Lower lobe of right lung (tissue), 2 donors: ENCODE measurements at regions not wholly inside any gene's neighbourhood (a gene's known extent, or its start where the extent isn't known, plus 50 kb on each side); places are given as distances from the start of the nearest gene placed in this dataset.
A peak's percentile ranks its signal among the peaks of the same experiment; 100 is the strongest.

Experiments
- ATAC-seq, 2 donors: fragments of 200-7000 bp; cut with Tn5 transposase; one replicate each; pipeline ENCODE4 v1.9.1; 2020 to 2022; ENCODE audit warnings: mild to moderate bottlenecking in 2 of 2, moderate library complexity in 2 of 2
- DNase-seq: peaks from one replicate; pipeline ENCODE4 v3.0.0-alpha.2; 2020
- H3K27ac ChIP-seq: fragments of 200-600 bp; one replicate; pipeline ENCODE4 v1.8.0; 2022
- H3K27me3 ChIP-seq: fragments of 200-600 bp; one replicate; pipeline ENCODE4 v1.8.0; 2022; ENCODE audit warnings: low read depth
- H3K36me3 ChIP-seq: fragments of 200-600 bp; one replicate; pipeline ENCODE4 v1.8.0; 2022; ENCODE audit warnings: mild to moderate bottlenecking
- H3K4me1 ChIP-seq: fragments of 200-600 bp; one replicate; pipeline ENCODE4 v1.8.0; 2022
- H3K4me3 ChIP-seq: fragments of 200-600 bp; one replicate; pipeline ENCODE4 v1.8.0; 2022; ENCODE audit warnings: mild to moderate bottlenecking
- H3K9me3 ChIP-seq: fragments of 200-600 bp; one replicate; pipeline ENCODE4 v1.8.0; 2022
- CTCF ChIP-seq: fragments of 200-600 bp; IDR thresholded peaks from one replicate; pipeline ENCODE4 v1.8.0; 2022; ENCODE audit warnings: antibody characterized with exemption, mild to moderate bottlenecking
- intact Hi-C: fragments of 100-400 bp; cut with DNase I; formaldehyde crosslinking; loops from one replicate; pipeline ENCODE4 v1.11.0; 2022
- donor health status: DM: no; HTN: yes; CAD: no; lungs with severe emphysema.

GRCh38 chr5:39829441-39829840 lies 404.7 kb upstream of the DAB2 start:
- Histone ChIP-seq H3K4me3 (no peak overlapping the region), H3K36me3 (no peaks in the 10 kb centered on the region), H3K9me3 (no peaks in the 10 kb centered on the region), H3K27ac (no peak overlapping the region), H3K27me3 (no peaks in the 10 kb centered on the region), H3K4me1 (no peaks in the 10 kb centered on the region)
- ATAC-seq: no peak
- no peak for DNase-seq
- no peak for TF ChIP-seq CTCF
- intact Hi-C loops: no loop called here

GRCh38 chr5:39826051-39826450 lies 401.3 kb upstream of the DAB2 start:
- no peak for ATAC-seq
- no peak overlapping the region for H3K27ac ChIP-seq
- intact Hi-C loops: no loop called here

GRCh38 chr5:39825301-39825700 lies 400.5 kb upstream of the DAB2 start:
- no peak overlapping the region for H3K27ac ChIP-seq
- no peak overlapping the region for H3K4me3 ChIP-seq
- no peaks in the 10 kb centered on the region for H3K36me3 ChIP-seq
- no peaks in the 10 kb centered on the region for H3K4me1 ChIP-seq
- intact Hi-C loops: no loop called here
- no peak for TF ChIP-seq CTCF
- no peaks in the 10 kb centered on the region for H3K9me3 ChIP-seq
- no peak for DNase-seq
- no peaks in the 10 kb centered on the region for H3K27me3 ChIP-seq
- no peak for ATAC-seq

More at GRCh38 chr5:39826051-39826450, 401.3 kb upstream of the DAB2 start:
- H3K4me3 ChIP-seq: no peak overlapping the region
- no peak for TF ChIP-seq CTCF
- H3K4me1 ChIP-seq: no peaks in the 10 kb centered on the region
- no peaks in the 10 kb centered on the region for H3K27me3 ChIP-seq
- no peak for DNase-seq
- H3K36me3 ChIP-seq: no peaks in the 10 kb centered on the region
- no peaks in the 10 kb centered on the region for H3K9me3 ChIP-seq

GRCh38 chr5:39822020-39822419 lies 397.2 kb upstream of the DAB2 start:
- Histone ChIP-seq H3K4me1 (no peaks in the 10 kb centered on the region), H3K36me3 (no peaks in the 10 kb centered on the region), H3K4me3 (no peak overlapping the region), H3K27ac (no peak overlapping the region), H3K27me3 (no peaks in the 10 kb centered on the region), H3K9me3 (no peaks in the 10 kb centered on the region)
- ATAC-seq: no peak
- intact Hi-C loops: no loop called here
- no peak for TF ChIP-seq CTCF
- no peak for DNase-seq

- ATAC-seq (no peak), DNase-seq (no peak)
- Histone ChIP-seq H3K9me3 (no peaks in the 10 kb centered on the region), H3K4me1 (no peaks in the 10 kb centered on the region), H3K27me3 (no peaks in the 10 kb centered on the region), H3K36me3 (no peaks in the 10 kb centered on the region), H3K27ac (peak overlapping the region; percentile 7), H3K4me3 (no peak overlapping the region)
- TF ChIP-seq CTCF: no peak
- intact Hi-C loops: no loop called here
Observed at GRCh38 chr5:39816866-39817265, 392.1 kb upstream of the DAB2 start.
